Hematopoietic multipotent progenitor cell treated with erythropoietin and hydrocortisone succinate and interleukin-3 and kit ligand, for 17 days (in vitro differentiated cells): ENCODE measurements at regions not wholly inside any gene's neighbourhood (a gene's known extent, or its start where the extent isn't known, plus 50 kb on each side); places are given as distances from the start of the nearest gene placed in this dataset.

Source experiments
- DNase-seq: peaks from one replicate; pipeline ENCODE4 v3.0.0-alpha.2; 2015; ENCODE audit warnings: low spot score

- DNase-seq: no peak
These were observed 57.3 kb downstream of the MAF start for GRCh38 chr16:79543219-79543618.

GRCh38 chr16:79542237-79542774 lies 58.2 kb downstream of the MAF start:
- DNase-seq: no peak

- no peak for DNase-seq
These were observed 59.5 kb downstream of the MAF start for GRCh38 chr16:79540825-79541595.

GRCh38 chr16:79537584-79537983 lies 63.0 kb downstream of the MAF start:
- DNase-seq: no peak

GRCh38 chr16:79536958-79537357 lies 63.6 kb downstream of the MAF start:
- no peak for DNase-seq

- DNase-seq: no peak
These were observed 65.4 kb downstream of the MAF start for GRCh38 chr16:79535130-79535529.

- no peak for DNase-seq
These were observed 66.4 kb downstream of the MAF start for GRCh38 chr16:79534143-79534542.

- no peak for DNase-seq
These were observed 67.2 kb downstream of the MAF start for GRCh38 chr16:79533292-79533691.

- DNase-seq: no peak
These were observed 67.8 kb downstream of the MAF start for GRCh38 chr16:79532785-79533184.

GRCh38 chr16:79532273-79532672 lies 68.3 kb downstream of the MAF start:
- DNase-seq: no peak

GRCh38 chr16:79528338-79528737 lies 72.2 kb downstream of the MAF start:
- no peak for DNase-seq

- no peak for DNase-seq
These were observed 76.6 kb downstream of the MAF start for GRCh38 chr16:79523971-79524370.

- no peak for DNase-seq
These were observed 81.1 kb downstream of the MAF start for GRCh38 chr16:79519448-79519847.

- no peak for DNase-seq
These were observed 83.4 kb downstream of the MAF start for GRCh38 chr16:79517156-79517555.

GRCh38 chr16:79510879-79511278 lies 89.7 kb downstream of the MAF start:
- DNase-seq: no peak

- DNase-seq: no peak
These were observed 90.6 kb downstream of the MAF start for GRCh38 chr16:79509906-79510305.

- no peak for DNase-seq
These were observed 91.3 kb downstream of the MAF start for GRCh38 chr16:79509211-79509631.

GRCh38 chr16:79508294-79508693 lies 92.2 kb downstream of the MAF start:
- DNase-seq: no peak

- DNase-seq: no peak
These were observed 95.2 kb downstream of the MAF start for GRCh38 chr16:79505344-79505743.

- DNase-seq: no peak
These were observed 97.0 kb downstream of the MAF start for GRCh38 chr16:79503511-79503910.

GRCh38 chr16:79501446-79501845 lies 99.1 kb downstream of the MAF start:
- DNase-seq: no peak

GRCh38 chr16:79500866-79501265 lies 99.7 kb downstream of the MAF start:
- no peak for DNase-seq

- DNase-seq: no peak
These were observed 100.3 kb downstream of the MAF start for GRCh38 chr16:79500286-79500685.

GRCh38 chr16:79498928-79499327 lies 101.6 kb downstream of the MAF start:
- no peak for DNase-seq
